HG03159 (cell line): ENCODE measurements at regions not wholly inside any gene's neighbourhood (a gene's known extent, or its start where the extent isn't known, plus 50 kb on each side); places are given as distances from the start of the nearest gene placed in this dataset.

ENCODE experiments used
- ATAC-seq: cut with Tn5 transposase; IDR thresholded peaks from one replicate; pipeline ENCODE4 v1.9.1; 2021; ENCODE audit warnings: mild to moderate bottlenecking, moderate library complexity; ENCODE audit not compliant: unreplicated experiment

DNA sequence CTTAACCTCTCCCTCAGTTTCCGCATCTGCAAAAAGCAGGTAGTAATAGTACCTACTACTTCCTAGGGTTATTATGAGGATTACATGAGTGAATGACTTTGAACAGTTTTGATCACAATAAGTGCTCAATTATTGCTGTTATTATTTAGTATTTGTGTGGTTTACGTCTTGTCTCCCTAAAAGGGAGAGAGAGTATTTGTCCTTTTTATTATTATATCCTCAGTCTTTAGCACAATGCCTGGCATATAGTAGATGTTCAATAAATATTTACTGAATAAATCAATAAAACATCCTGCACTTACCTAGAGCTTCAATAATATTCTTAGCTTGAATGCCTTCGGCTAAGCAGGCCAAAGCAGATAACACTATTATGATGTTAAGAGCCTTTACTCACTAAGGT is 160.0 kb downstream of the TANC2 start:
- ATAC-seq: no peak

DNA sequence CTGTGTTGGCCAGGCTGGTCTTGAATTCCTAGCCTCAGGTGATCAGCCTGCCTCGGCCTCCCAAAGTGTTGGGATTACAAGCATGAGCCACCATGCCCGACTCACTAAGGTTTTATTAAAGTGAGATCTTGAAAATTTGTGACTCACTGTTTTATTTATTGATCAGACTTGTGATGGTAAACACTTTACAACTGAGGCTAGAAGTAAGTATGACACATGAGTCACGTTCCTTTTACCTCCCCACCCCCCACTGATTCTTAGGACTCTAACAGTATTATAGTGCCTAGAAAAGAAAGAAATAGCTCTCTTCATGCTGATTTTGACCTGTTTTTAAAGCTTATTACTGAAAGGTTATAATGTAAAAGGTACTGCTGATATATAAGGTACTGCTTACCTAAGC is 160.6 kb downstream of the TANC2 start:
- no peak for ATAC-seq

DNA sequence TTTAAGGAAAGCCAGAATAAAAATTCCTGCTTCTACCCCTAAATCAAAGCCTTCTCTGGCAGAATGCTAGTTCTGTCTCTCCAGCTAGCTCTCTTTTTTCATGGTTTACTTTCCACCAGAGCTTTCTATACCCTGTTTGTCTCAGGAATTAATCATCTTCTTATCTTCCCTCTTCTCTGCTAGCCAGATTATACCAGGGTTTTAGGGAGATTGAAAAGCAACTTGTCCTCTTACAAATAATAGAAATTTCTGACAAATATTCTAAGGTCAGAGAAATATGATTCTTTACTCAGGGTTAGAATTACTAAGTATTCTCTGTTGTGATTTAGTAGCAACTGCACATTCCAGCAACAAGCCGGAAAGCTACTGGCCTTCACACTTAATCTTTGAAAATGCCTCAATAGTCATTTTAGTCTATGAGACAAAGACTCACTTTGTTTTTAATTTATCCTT is 166.4 kb downstream of the TANC2 start:
- ATAC-seq: no peak

DNA sequence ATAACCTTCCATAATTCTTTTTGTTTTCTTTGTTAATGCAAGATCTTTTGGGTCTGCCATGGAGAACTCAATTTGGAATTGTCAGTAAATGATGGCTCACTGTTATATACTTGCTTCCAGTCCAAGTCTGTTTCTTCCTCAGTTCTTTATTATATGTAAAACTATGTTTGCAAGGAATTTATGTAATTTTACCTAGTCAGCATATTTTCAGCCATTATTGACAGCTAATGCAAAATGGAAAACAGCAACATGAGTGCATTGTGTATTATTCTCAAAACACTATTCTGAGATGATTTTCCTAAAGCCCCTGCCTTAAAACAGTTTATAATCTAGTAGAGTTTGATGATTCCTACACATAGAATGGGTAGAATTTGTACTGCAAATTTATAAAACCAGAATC is 167.5 kb downstream of the TANC2 start:
- no peak for ATAC-seq

DNA sequence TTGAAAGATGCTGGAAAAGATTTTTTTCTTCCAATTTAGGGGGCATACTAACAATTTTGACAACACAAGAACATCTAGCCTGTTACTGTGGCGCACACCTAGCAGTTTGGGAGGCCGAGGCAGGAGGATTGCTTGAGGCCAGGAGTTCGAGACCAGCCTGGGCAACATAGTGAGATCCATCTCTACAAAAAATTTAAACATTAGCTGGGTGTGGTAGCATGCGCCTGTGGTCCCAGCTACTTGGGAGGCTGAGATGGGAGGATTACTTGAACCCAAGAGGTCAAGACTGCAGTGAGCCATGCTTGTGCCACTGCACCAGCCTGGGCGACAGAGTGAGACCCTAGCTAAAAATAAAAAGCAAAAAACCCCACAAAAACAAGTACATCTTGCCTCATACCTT is 168.8 kb downstream of the TANC2 start:
- ATAC-seq: no peak

DNA sequence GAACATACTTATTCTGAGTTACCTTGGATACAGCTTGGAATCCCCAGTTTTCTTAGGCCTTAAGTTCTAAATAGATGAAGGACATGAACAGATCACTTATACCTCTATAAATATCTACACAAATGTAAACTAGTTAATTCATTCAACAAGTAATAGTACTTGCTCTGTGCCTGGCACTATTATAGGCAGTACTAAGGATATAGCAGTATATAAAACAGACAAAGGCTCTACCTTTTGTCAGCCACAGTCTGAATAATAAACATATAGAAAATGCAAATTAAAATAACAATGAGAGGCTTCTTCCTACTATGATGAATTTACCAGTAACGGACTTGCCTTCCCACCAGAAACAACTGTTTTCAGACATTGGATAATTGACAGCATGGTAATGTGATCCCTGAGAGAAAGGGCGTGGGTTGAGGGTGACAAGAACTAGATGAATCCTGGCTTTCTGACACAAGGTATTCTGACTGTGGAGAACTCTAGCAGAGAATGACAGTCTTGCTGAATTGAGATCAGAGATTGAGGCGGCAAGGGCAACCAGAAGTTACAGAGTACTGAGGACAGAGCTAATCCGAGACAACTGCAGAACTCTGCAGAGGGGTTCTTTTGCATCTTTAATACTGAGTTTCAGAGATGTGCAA is 170.5 kb downstream of the TANC2 start:
- ATAC-seq: no peak

DNA sequence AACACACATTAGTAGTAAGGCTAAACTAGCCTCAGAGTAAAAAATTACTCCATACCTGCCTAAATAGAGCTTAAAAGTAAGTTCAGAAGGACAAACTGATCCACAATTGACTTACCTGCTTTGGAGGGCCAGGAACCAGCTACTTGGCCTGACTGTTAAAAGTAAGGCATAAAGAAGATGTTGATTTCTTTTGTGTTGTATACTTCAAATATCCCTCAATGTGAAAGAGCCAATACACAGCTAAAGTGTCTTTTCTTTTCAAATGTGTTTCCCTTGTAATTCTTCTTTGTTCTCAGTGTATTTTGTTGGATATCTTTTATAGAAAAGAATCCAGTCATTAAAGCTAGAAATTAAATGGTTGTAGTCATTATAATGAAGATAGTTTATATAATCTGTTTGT is 171.1 kb downstream of the TANC2 start:
- ATAC-seq: no peak

DNA sequence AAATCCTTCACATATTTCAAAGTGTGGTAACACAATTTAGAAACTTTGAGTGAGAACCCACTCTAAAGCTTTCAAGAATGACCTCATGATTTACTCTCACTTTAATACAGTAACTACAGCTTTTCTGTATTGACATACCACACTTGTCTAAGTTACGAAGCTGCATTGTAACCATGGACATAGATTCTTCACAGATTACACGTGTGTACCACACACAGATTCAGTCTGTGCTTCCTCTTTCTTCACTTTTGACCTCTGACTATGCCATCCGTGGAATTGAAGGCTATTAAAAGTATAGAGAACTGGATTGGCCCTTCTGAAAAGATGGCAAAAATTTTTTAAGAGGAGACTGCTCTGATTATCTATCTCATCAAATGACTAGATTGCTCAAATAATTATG is 172.7 kb downstream of the TANC2 start:
- ATAC-seq: no peak

DNA sequence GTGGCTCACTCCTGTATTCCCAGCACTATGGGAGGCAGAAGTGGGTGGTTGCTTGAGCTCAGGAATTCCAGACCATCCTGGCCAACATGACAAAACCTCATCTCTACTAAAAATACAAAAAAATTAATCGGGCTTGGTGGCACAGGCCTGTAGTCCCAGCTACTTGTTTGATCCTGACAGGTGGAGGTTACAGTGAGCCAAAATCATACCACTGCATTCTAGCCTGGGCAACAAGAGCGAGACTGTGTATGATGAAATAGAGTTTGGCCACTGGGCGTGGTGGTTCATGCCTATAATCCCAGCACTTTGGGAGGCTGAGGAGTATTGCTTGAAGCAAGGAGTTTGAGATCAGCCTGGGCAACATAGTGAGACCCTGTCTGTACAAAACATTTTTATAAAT is 173.3 kb downstream of the TANC2 start:
- no peak for ATAC-seq

DNA sequence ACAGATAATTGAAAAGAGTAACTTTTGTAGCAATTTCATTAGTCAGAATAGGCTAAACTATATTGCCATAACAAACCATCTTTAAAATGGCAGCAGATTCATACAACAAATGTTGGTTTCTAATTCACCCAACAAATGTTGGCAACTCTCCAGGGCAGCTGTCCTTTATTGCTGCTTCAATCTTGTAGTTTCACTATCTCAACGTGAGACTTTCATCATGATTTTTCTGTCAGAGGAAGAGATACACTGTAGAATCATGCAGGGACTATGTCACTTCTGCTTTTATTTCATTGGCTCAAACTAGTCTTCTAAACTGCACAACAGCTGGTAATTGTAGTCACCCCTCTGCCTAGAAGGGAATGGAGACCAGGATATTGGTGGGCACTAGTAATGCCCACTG is 174.2 kb downstream of the TANC2 start:
- peak; percentile 87 for ATAC-seq

DNA sequence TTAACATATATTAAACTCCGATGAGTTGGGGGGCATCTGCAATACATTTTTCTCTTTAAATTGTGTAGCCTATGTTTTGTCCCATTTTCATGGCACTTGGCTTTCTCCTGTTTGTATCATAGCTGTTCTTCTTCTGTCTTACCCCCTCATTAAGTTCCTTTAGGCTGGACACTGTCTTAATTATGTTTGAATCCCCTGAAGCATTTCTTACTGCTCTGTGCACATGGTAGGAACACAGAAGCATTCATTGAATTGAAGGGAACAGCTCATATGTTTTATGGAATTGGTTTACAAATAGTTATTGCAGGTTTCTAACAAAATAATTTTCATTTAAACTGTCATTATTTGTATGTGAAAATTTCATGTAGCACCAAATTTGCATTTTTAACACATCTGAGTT is 176.8 kb downstream of the TANC2 start:
- no peak for ATAC-seq

DNA sequence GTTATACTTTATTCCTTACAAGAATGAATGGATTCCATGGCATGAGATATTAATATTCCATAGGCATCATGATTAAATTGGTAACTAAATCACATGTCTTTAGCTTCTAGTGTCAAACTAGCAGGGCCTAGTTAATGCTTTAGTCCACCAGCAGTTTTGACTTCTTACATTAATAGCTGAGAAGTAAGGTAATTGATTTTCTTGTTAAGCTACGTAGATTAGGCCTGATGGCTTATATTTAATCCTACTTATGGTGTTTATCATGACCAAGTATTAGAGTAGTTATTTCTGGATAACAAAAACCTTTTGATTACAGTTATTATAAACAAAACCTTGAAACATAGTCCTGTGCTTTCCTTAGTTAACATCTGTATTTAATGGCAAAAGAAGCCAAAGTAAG is 184.5 kb downstream of the TANC2 start:
- no peak for ATAC-seq

DNA sequence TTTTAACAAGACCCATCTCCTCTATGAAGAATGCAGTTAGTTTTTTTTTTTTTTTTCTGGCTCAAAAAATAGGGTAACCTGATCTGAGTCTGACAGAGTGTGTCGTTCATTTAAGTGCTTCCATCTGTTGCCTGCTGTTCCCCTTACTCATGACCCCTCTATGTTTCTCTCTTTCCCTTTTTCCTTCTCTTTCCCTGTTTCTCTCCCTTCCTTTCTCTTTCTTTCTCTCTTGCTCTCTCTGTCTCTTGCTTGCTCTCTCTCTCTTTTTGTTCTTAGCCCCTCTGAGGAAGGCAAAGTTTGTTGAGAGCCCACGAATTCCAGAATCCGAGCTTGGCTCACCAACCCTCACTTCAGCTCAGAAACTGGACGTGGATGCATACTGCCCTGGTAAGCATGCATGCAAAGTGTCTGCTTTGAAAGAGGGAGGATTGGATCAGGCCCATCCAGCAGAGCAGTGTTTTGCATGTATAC is 185.0 kb downstream of the TANC2 start:
- no peak for ATAC-seq

DNA sequence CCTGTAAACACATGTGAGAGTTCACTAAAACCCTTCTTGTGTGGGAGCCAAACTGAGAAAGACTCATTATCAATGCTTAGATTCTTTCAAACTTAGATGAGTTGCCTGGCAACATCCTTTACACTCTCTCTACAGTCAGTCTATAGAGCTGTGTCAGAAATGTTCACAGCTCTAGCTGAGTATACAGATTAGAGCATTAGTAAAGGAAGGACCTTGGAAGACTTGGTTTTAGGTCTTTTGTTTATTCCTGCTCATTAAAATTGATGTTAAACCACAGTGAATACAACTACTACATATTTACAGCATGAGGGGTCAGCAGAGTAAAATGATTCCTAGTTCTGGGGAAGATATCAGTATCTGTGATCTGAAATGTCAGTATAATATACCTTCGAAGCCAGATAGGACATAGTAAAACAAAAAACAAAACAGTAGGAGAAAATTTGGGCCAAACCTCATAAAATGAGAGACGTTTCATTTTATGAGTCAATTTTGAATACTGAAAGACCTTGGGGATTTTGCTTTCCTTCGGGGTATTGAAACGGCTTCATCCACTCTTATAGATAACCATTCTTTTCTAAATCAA is 186.0 kb downstream of the TANC2 start:
- ATAC-seq: no peak

DNA sequence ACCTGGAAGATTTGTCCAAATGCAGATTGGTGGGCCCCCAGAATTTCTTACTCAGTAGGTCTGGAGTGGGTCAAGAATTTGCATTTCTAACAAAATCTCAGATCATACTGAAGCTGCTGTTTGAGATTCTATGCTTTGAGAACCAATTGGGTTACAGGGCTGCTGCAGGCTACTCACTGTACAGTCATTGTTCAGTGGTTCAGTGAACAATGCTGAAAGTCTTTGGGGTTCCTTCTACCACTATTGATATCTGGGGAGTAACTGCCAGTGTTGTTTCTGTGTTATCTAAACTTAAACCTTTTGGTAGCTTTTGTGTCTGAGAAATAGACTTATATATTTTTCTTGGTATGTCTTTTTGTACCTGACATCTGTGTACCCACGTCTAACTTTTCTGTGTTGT is 187.5 kb downstream of the TANC2 start:
- ATAC-seq: no peak

DNA sequence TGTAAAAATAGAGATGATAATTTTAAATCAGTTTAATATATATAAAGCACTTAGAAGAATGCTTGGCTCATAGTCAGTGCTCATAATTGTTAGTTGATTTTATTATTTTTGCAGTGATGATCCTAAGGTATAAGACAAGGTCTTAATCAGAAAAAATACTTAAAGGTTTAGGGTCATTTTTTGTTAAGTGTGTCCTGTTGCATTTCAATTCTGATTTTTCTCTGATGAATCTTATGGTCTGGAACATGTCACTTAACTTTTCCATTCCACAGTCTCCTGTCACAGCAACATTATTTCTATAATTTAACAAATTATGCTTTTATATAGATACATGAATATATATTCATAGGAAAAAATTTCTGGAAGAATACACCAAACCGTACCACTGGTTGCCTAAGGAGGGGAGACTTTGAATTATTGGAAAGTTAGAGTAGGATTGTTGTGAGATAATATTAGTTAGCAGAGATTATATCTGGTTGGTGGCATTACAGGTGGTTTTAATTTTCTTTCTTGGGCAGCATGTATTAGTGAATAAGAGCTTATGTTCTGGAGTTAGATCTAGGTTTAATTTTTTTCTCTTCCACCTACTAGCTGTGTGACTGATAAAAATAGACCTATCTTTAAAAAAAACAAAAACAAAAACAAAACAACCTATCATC is 188.7 kb downstream of the TANC2 start:
- ATAC-seq: no peak

DNA sequence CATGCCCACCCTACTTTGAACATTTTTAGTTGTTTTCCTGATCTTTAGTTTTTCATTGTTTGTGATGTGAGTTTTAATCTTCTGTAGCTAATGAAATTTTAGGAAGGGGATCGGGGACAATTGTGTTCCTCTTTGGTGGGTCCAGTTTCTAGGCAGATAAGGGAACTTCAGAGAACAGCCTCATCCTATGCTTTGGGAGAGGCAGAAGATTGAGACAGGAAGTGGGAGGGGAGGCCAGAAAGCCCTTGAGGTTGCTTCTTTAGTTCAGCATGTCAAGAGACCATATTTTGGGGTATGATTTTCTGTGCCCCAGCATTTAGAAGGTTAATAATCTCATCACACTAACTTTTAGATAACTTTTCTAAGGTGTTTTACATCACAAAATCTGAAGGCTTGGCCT is 191.0 kb downstream of the TANC2 start:
- ATAC-seq: no peak

DNA sequence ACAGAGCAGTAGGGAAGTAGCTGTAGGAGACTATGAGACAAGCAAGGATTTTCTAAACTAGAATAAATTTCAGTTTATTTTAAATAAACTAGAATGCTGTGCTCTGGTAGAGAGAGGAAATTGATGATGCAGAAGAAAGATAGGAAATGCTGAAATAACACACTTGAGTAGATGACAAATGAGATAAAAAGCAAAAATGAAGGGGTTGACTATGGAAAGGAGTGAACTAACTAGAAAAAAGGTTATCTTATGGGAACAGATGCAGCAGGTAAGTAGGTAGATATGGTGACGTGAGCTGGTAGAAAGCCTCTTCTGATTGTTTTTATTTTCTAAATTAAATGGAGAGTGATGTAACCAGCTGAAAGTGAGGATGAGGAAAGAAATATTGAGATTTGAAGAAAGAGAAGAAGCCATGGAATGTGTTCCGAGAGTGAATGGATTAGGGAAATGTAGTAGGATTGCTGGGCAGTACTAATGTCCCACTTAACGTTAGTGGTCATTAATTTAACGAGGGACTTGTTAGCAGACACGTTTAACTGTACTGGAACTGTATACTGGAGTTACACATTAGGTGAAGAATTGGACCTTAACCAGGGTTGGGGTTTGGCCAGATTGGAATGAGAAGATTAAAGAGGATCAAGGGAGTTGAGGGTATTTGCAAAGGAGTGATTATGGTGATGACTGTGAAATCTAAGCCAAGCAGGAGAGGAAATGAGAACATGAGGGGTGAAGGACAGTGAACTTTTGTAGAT is 196.5 kb downstream of the TANC2 start:
- ATAC-seq: no peak

DNA sequence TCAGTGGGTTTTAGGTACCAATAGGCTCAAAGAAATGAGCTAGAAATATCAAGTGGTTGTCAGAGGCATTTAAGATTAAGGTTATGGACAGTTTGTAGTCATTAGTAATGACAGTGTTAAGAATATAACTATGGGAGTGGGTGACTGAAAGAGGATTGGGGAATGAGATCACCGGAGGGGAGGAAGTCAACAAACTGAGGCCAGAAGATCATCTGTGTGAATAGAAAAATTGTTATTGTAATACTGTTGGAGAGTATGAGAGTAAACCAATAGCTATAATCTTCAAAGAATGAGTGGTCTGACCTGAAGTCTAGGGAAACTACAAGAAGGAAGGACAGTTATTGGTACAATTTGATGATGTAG is 197.1 kb downstream of the TANC2 start:
- ATAC-seq: no peak

DNA sequence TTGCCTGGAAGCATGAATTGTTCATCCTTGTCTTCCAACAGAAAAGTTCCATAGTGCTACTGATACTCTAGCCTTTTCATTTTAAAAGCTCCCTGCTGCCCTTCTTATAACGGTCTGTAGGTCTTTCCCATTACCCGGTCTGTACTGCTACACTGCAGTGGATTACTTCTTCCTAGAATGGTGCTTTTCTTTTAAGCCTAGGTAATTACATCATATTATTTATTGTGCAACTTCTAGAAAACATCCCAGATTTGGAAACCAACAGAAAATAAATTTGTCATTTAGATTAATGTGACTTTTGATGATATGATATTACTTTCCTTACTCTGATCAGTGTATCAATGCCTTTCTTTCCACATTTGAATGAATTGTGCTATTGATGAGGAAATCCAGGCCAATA is 199.4 kb downstream of the TANC2 start:
- no peak for ATAC-seq

DNA sequence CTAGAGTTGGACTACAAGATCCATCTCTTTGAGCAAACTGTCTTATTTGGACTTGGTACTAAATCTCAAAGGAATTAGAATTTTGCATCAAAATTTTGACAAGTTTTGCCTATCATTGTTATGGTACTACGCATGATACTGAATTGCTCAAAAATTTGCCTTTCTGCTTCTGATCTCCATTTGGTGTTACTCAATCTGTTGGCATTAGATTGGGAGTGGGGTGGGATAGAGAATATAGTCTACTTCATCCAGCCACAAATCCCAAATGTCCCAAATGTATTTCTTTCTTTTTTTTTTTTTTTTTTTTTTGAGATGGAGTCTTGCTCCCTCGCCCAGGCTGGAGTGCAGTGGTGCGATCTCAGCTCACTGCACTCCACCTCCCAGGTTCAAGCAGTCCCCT is 204.8 kb downstream of the TANC2 start:
- no peak for ATAC-seq
